HG02588 (cell line): ENCODE measurements at regions not wholly inside any gene's neighbourhood (a gene's known extent, or its start where the extent isn't known, plus 50 kb on each side); places are given as distances from the start of the nearest gene placed in this dataset.
"Not testable (repeated sequence)": the region's sequence is repeated elsewhere in the genome, so short reads cannot be mapped to it uniquely, and the experiment has no call there.

ENCODE experiments used
- ATAC-seq: cut with Tn5 transposase; IDR thresholded peaks from one replicate; pipeline ENCODE4 v1.9.1; 2021; ENCODE audit warnings: mild to moderate bottlenecking, moderate library complexity; ENCODE audit not compliant: unreplicated experiment

DNA sequence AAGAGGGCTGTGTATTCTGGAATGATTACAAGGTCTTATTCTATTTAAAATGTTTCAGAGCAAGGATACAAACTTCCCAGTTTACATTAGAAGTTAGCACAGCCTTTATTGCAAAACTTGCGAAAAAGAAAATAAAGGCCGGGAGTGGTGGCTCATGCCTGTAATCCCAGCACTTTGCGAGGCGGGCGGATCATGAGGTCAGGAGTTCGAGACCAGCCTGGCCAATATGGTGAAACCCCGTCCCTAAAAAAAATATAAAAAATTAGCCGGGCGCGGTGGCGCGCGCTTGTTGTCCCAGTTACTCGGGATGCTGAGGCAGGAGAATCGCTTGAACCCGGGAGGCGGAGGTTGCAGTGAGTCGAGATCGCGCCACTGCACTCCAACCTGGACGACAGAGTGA is 87.1 kb downstream of the TRIM27 start:
- ATAC-seq: not testable (repeated sequence)

DNA sequence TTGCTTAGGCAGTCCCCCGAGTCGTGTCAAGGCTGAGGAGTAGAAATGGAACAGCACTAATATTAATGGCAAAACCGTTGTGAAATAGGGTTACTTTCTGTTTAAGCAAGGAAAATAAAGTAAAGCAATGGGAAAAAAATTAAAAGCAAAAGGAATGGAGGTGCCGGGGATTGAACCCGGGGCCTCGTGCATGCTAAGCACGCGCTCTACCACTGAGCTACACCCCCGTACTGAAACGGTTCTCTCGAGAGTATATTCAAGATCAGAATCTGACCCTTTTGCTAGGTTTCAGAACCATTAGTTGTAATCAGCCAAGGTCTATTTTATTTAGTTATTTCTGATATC is 85.5 kb downstream of the TRIM27 start:
- peak; percentile 61 for ATAC-seq

DNA sequence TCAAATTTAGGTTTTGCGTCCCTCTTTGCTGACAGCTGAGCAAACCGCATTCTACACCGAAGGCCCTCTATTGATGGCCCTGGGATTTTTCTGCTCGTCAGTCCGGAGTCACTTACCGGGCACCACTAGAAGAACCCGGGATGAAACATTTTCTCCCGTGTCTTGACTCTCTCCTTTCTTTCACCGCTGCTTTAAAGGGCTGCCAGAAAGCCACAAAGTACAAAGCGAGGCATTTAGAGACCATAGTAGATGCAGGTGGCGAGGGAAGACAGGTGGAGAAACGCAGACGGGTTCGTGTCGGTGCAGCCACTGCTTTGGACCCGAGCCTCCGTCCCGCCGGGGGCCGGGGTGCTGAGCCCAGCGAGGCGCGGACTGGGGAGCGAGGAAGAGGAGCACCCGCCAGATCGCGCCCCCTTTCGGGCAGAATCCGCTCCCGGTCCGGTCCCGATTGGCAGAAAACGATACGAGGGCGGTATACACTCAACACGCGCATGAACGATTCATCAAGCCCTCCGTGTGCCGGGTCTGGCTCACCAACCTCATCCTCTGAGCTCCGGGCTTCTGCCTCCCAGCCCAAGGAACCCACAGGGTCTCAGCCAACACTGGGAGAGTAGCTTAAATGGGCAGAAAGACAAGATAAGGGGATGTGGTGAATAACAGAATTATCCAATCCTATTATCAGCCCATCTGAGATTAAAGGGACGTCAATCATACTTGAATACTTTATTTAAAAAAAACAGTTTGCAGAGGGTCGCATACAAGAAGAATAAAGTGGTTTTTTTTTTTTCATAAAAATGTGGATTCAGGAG is 84.9 kb downstream of the TRIM27 start:
- peak; percentile 74 for ATAC-seq

DNA sequence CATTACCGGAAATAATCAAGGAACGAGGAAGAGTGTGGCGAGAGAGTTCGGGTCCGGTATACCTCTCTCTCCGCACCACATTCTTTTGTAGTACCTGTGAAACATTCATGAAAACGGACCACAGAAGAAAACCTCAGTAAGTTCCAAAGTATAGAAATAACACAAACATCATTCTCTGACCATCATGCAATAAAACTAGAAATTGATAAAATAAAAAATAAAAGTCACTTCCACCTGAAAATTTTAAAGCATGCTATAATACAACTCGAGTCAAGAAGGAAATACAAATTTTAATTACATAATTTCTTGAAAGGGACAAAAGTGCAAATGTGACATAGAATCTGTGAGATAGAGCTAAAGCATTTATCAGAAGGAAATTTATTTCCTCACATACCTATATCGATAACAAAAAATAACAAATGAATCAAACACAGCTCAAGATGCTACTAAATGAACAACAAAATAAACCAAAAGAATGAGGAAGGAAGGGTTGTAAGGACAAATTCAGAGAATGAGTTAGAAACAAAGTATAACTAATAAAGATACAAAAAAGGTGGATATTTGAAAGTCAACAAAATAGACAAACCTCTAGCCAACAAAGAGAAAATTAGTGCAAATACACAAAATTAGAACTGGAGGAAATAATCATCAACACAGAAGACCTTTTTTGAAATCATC is 84.2 kb downstream of the TRIM27 start:
- ATAC-seq: no peak

DNA sequence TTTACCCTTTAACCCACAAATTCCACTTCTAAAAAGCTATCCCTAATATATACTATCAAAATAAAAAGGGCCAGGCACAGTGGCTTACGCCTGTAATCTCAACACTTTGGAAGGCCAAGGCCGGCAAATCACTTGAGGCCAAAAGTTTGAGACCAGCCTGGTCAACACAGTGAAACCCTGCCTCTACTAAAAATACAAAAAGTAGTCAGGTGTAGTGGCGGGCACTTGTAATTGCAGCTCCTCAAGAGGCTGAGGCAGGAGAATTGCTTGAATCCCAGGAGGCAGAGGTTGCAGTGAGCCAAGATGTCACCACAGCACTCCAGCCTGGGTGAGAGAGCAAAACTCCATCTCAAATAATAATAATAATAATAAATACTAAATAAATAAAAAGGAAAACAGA is 82.5 kb downstream of the TRIM27 start:
- ATAC-seq: no peak

DNA sequence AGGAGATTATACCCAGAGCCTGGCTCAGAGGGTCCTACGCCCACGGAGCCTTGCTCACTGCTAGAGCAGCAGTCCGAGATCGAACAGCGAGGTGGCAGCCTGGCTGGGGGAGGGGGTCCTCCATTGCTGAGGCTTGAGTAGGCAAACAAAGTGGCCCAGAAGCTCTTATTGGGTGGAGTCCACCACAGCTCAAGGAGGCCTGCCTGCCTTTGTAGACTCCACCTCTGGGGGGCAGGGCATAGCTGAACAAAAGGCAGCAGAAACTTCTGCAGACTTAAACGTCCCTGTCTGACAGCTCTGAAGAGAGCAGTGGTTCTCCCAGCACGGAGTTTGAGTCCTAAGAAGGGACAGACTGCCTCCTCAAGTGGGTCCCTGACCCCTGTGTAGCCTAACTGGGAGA is 75.0 kb downstream of the TRIM27 start:
- ATAC-seq: not testable (repeated sequence)
